ENCODE measurements at regions not wholly inside any gene's neighbourhood (a gene's known extent, or its start where the extent isn't known, plus 50 kb on each side); places are given as distances from the start of the nearest gene placed in this dataset.

GRCh38 chr15:39442898-39443297 is 138.0 kb upstream of the THBS1 start:
- H3K27ac ChIP-seq (ENCODE audit: low read length) = no peak overlapping the region
- H3K4me3 ChIP-seq (ENCODE audit: low read depth in 2 of 2, low read length in 2 of 2) = no peak overlapping the region
- no peak for ATAC-seq
- BruUV-seq (replicated peaks) = no TSS peak
- intact Hi-C loops (cut with micrococcal nuclease; ENCODE audit: unreplicated experiment) = no loop called here
- no peaks in the 10 kb centered on the region for H3K27me3 ChIP-seq (ENCODE audit: control insufficient read depth, insufficient read depth, low read length)
- CTCF ChIA-PET = no interaction called here
- no peaks in the 10 kb centered on the region for H3K4me1 ChIP-seq (ENCODE audit: control insufficient read depth, insufficient read depth, low read length)
- no peaks in the 10 kb centered on the region for H3K9me3 ChIP-seq (ENCODE audit: control insufficient read depth, insufficient read depth, low read depth, low read length)
- H3K36me3 ChIP-seq (ENCODE audit: control insufficient read depth, insufficient read depth, low read length) = no peaks in the 10 kb centered on the region
- POLR2A ChIA-PET = no interaction called here
- in situ Hi-C loops (cut with HindIII; ENCODE audit: low pct_unique_long_range_greater_than_20kb, low sequenced_read_pairs) = no loop called here
- TF ChIP-seq TCF7L2 (IDR thresholded peaks at IDR 0.05; ENCODE audit: low read depth, low read length) (no peak), SIN3A (IDR thresholded peaks at IDR 0.05; ENCODE audit: borderline replicate concordance, insufficient read depth, low read depth, low read length) (no peak), CTCF (IDR thresholded peaks at IDR 0.05) (no peak), POLR2AphosphoS5 (IDR thresholded peaks at IDR 0.05; ENCODE audit: low read depth, low read length) (no peak), REST (IDR thresholded peaks at IDR 0.05; ENCODE audit: insufficient read depth in 1 of 2, low read depth in 2 of 2, low read length in 1 of 2) (no peak)
- no peak for DNase-seq (ENCODE audit: low read depth, low spot score)

- ChIA-PET CTCF (no interaction called here), POLR2A (no interaction called here)
- no peaks in the 10 kb centered on the region for H3K36me3 ChIP-seq (ENCODE audit: control insufficient read depth, insufficient read depth, low read length)
- ATAC-seq (no peak), DNase-seq (ENCODE audit: low read depth, low spot score) (no peak)
- H3K9me3 ChIP-seq (ENCODE audit: control insufficient read depth, insufficient read depth, low read depth, low read length) = no peaks in the 10 kb centered on the region
- H3K4me1 ChIP-seq (ENCODE audit: control insufficient read depth, insufficient read depth, low read length) = no peaks in the 10 kb centered on the region
- no peaks in the 10 kb centered on the region for H3K27me3 ChIP-seq (ENCODE audit: control insufficient read depth, insufficient read depth, low read length)
- no TSS peak for BruUV-seq (replicated peaks)
- H3K4me3 ChIP-seq (ENCODE audit: low read depth in 2 of 2, low read length in 2 of 2) = no peak overlapping the region
- in situ Hi-C loops (cut with HindIII; ENCODE audit: low pct_unique_long_range_greater_than_20kb, low sequenced_read_pairs) (no loop called here), intact Hi-C loops (cut with micrococcal nuclease; ENCODE audit: unreplicated experiment) (no loop called here)
- no peak overlapping the region for H3K27ac ChIP-seq (ENCODE audit: low read length)
- TF ChIP-seq POLR2AphosphoS5 (IDR thresholded peaks at IDR 0.05; ENCODE audit: low read depth, low read length) (no peak), REST (IDR thresholded peaks at IDR 0.05; ENCODE audit: insufficient read depth in 1 of 2, low read depth in 2 of 2, low read length in 1 of 2) (no peak), TCF7L2 (IDR thresholded peaks at IDR 0.05; ENCODE audit: low read depth, low read length) (no peak), CTCF (IDR thresholded peaks at IDR 0.05) (no peak), SIN3A (IDR thresholded peaks at IDR 0.05; ENCODE audit: borderline replicate concordance, insufficient read depth, low read depth, low read length) (no peak)
These were observed 137.1 kb upstream of the THBS1 start for GRCh38 chr15:39443659-39444219.

Data from Panc1 (cell line).